ENCODE measurements at regions not wholly inside any gene's neighbourhood (a gene's known extent, or its start where the extent isn't known, plus 50 kb on each side); places are given as distances from the start of the nearest gene placed in this dataset.

GRCh38 chr11:121717296-121717695 is 264.5 kb upstream of the SORL1-AS1 start:
- H3K4me1 ChIP-seq, result no peaks in the 10 kb centered on the region
- in situ Hi-C loops (cut with MboI; ENCODE audit: low sequenced_read_pairs in 4 of 4) (no loop called here), intact Hi-C loops (cut with DNase I; ENCODE audit: low total_unique reads) (no loop called here)
- no peak for TF ChIP-seq POLR2A (IDR thresholded peaks at IDR 0.05)
- TF ChIP-seq CTCF (IDR thresholded peaks at IDR 0.05 in 4 of 5, conservative IDR thresholded peaks at IDR 0.05 in 1 of 5), result no peak
- DNase-seq, result no peak
- H3K4me3 ChIP-seq, result no peak overlapping the region
- no peaks in the 10 kb centered on the region for H3K9me3 ChIP-seq
- H3K36me3 ChIP-seq, result no peaks in the 10 kb centered on the region
- no peak overlapping the region for H3K27ac ChIP-seq
- no peaks in the 10 kb centered on the region for H3K27me3 ChIP-seq
- ATAC-seq, result no peak

- TF ChIP-seq POLR2A (IDR thresholded peaks at IDR 0.05) (no peak), CTCF (IDR thresholded peaks at IDR 0.05 in 4 of 5, conservative IDR thresholded peaks at IDR 0.05 in 1 of 5) (no peak)
- Histone ChIP-seq H3K4me3 (no peak overlapping the region), H3K27ac (no peak overlapping the region), H3K27me3 (no peaks in the 10 kb centered on the region), H3K36me3 (no peaks in the 10 kb centered on the region), H3K4me1 (no peaks in the 10 kb centered on the region), H3K9me3 (no peaks in the 10 kb centered on the region)
- in situ Hi-C loops (cut with MboI; ENCODE audit: low sequenced_read_pairs in 4 of 4) (no loop called here), intact Hi-C loops (cut with DNase I; ENCODE audit: low total_unique reads) (no loop called here)
- ATAC-seq, result no peak
- DNase-seq, result no peak
Observed at GRCh38 chr11:121716060-121716459, 263.3 kb upstream of the SORL1-AS1 start.

- ATAC-seq, result no peak
- Histone ChIP-seq H3K4me1 (no peaks in the 10 kb centered on the region), H3K27ac (no peak overlapping the region), H3K27me3 (no peaks in the 10 kb centered on the region), H3K9me3 (no peaks in the 10 kb centered on the region), H3K36me3 (no peaks in the 10 kb centered on the region), H3K4me3 (no peak overlapping the region)
- TF ChIP-seq POLR2A (IDR thresholded peaks at IDR 0.05) (no peak), CTCF (IDR thresholded peaks at IDR 0.05 in 4 of 5, conservative IDR thresholded peaks at IDR 0.05 in 1 of 5) (no peak)
- DNase-seq, result no peak
- intact Hi-C loops (cut with DNase I; ENCODE audit: low total_unique reads), result no loop called here
- in situ Hi-C loops (cut with MboI; ENCODE audit: low sequenced_read_pairs in 4 of 4), result no loop called here
Observed at GRCh38 chr11:121715405-121715804, 262.6 kb upstream of the SORL1-AS1 start.

GRCh38 chr11:121714351-121714750 is 261.6 kb upstream of the SORL1-AS1 start:
- H3K4me1 ChIP-seq, result no peaks in the 10 kb centered on the region
- TF ChIP-seq POLR2A (IDR thresholded peaks at IDR 0.05) (no peak), CTCF (IDR thresholded peaks at IDR 0.05 in 4 of 5, conservative IDR thresholded peaks at IDR 0.05 in 1 of 5) (no peak)
- H3K27ac ChIP-seq, result no peak overlapping the region
- H3K9me3 ChIP-seq, result no peaks in the 10 kb centered on the region
- in situ Hi-C loops (cut with MboI; ENCODE audit: low sequenced_read_pairs in 4 of 4), result no loop called here
- H3K27me3 ChIP-seq, result no peaks in the 10 kb centered on the region
- ATAC-seq (no peak), DNase-seq (no peak)
- no peaks in the 10 kb centered on the region for H3K36me3 ChIP-seq
- intact Hi-C loops (cut with DNase I; ENCODE audit: low total_unique reads), result no loop called here
- no peak overlapping the region for H3K4me3 ChIP-seq

GRCh38 chr11:121711939-121712338 is 259.2 kb upstream of the SORL1-AS1 start:
- in situ Hi-C loops (cut with MboI; ENCODE audit: low sequenced_read_pairs in 4 of 4), result no loop called here
- no peak for TF ChIP-seq POLR2A (IDR thresholded peaks at IDR 0.05)
- no peak for TF ChIP-seq CTCF (IDR thresholded peaks at IDR 0.05 in 4 of 5, conservative IDR thresholded peaks at IDR 0.05 in 1 of 5)
- Histone ChIP-seq H3K4me3 (no peak overlapping the region), H3K36me3 (no peaks in the 10 kb centered on the region), H3K27me3 (no peaks in the 10 kb centered on the region), H3K9me3 (no peaks in the 10 kb centered on the region), H3K27ac (no peak overlapping the region), H3K4me1 (no peaks in the 10 kb centered on the region)
- intact Hi-C loops (cut with DNase I; ENCODE audit: low total_unique reads), result no loop called here
- no peak for ATAC-seq
- DNase-seq, result no peak
